ENCODE measurements at regions not wholly inside any gene's neighbourhood (a gene's known extent, or its start where the extent isn't known, plus 50 kb on each side); places are given as distances from the start of the nearest gene placed in this dataset.

- no CpG with 5 or more reads among the region's 3 CpGs for WGBS (ENCODE audit: insufficient coverage, low lambda C conversion rate)
- Histone ChIP-seq H3K36me3 (ENCODE audit: control insufficient read depth, insufficient read depth, low read length) (no peaks in the 10 kb centered on the region), H3K4me1 (ENCODE audit: control insufficient read depth, insufficient read depth, low read length) (no peaks in the 10 kb centered on the region), H3K27me3 (ENCODE audit: control insufficient read depth, insufficient read depth, low read length) (no peaks in the 10 kb centered on the region), H3K4me3 (ENCODE audit: low read length) (no peak overlapping the region), H3K9me3 (ENCODE audit: control insufficient read depth, low read depth, low read length) (no peaks in the 10 kb centered on the region), H3K27ac (ENCODE audit: low read length) (no peak overlapping the region)
- DNase-seq, result no peak
These were observed 294.3 kb upstream of the GBE1 start for GRCh38 chr3:82055792-82056191.

GRCh38 chr3:82054849-82055248 is 293.4 kb upstream of the GBE1 start:
- H3K27me3 ChIP-seq (ENCODE audit: control insufficient read depth, insufficient read depth, low read length), result no peaks in the 10 kb centered on the region
- H3K4me1 ChIP-seq (ENCODE audit: control insufficient read depth, insufficient read depth, low read length), result no peaks in the 10 kb centered on the region
- WGBS (ENCODE audit: insufficient coverage, low lambda C conversion rate), result no CpG with 5 or more reads among the region's 1 CpG
- no peak for DNase-seq
- no peaks in the 10 kb centered on the region for H3K9me3 ChIP-seq (ENCODE audit: control insufficient read depth, low read depth, low read length)
- no peak overlapping the region for H3K4me3 ChIP-seq (ENCODE audit: low read length)
- no peak overlapping the region for H3K27ac ChIP-seq (ENCODE audit: low read length)
- no peaks in the 10 kb centered on the region for H3K36me3 ChIP-seq (ENCODE audit: control insufficient read depth, insufficient read depth, low read length)

DNA sequence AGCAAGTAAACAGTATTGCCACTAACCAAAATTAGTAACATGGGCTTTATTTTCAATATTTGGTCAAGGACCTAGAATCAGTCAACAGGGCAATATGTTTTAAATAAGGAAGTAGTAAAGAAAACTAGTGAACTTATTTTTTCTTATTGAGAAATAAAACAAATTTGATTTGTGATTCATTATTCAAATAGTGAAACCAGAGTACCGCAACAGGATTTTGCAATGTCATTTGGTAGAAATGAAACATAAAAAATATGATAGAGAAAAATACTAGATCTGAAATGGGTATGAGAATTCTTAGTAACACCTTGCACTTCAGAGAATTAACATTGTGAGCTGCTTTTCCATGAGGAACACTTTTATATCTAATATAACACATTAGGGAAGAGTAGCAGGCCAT is 291.8 kb upstream of the GBE1 start:
- 100% methylated on average over 1 of the region's 1 CpG for WGBS (ENCODE audit: insufficient coverage, low lambda C conversion rate)
- Histone ChIP-seq H3K4me1 (ENCODE audit: control insufficient read depth, insufficient read depth, low read length) (no peaks in the 10 kb centered on the region), H3K4me3 (ENCODE audit: low read length) (no peak overlapping the region), H3K27ac (ENCODE audit: low read length) (no peak overlapping the region), H3K27me3 (ENCODE audit: control insufficient read depth, insufficient read depth, low read length) (no peaks in the 10 kb centered on the region), H3K36me3 (ENCODE audit: control insufficient read depth, insufficient read depth, low read length) (no peaks in the 10 kb centered on the region), H3K9me3 (ENCODE audit: control insufficient read depth, low read depth, low read length) (no peaks in the 10 kb centered on the region)
- no peak for DNase-seq

GRCh38 chr3:82050382-82050781 is 288.9 kb upstream of the GBE1 start:
- Histone ChIP-seq H3K36me3 (ENCODE audit: control insufficient read depth, insufficient read depth, low read length) (no peaks in the 10 kb centered on the region), H3K4me3 (ENCODE audit: low read length) (no peak overlapping the region), H3K27me3 (ENCODE audit: control insufficient read depth, insufficient read depth, low read length) (no peaks in the 10 kb centered on the region), H3K9me3 (ENCODE audit: control insufficient read depth, low read depth, low read length) (no peaks in the 10 kb centered on the region), H3K4me1 (ENCODE audit: control insufficient read depth, insufficient read depth, low read length) (no peaks in the 10 kb centered on the region), H3K27ac (ENCODE audit: low read length) (no peak overlapping the region)
- no CpG with 5 or more reads among the region's 1 CpG for WGBS (ENCODE audit: insufficient coverage, low lambda C conversion rate)
- no peak for DNase-seq

- Histone ChIP-seq H3K4me1 (ENCODE audit: control insufficient read depth, insufficient read depth, low read length) (no peaks in the 10 kb centered on the region), H3K9me3 (ENCODE audit: control insufficient read depth, low read depth, low read length) (no peaks in the 10 kb centered on the region), H3K27ac (ENCODE audit: low read length) (no peak overlapping the region), H3K27me3 (ENCODE audit: control insufficient read depth, insufficient read depth, low read length) (no peaks in the 10 kb centered on the region), H3K36me3 (ENCODE audit: control insufficient read depth, insufficient read depth, low read length) (no peaks in the 10 kb centered on the region), H3K4me3 (ENCODE audit: low read length) (no peak overlapping the region)
- WGBS (ENCODE audit: insufficient coverage, low lambda C conversion rate), result 30% methylated on average over 2 of the region's 3 CpGs
- no peak for DNase-seq
These were observed 287.3 kb upstream of the GBE1 start for GRCh38 chr3:82048711-82049110.

- Histone ChIP-seq H3K4me1 (ENCODE audit: control insufficient read depth, insufficient read depth, low read length) (no peaks in the 10 kb centered on the region), H3K27ac (ENCODE audit: low read length) (no peak overlapping the region), H3K4me3 (ENCODE audit: low read length) (no peak overlapping the region), H3K27me3 (ENCODE audit: control insufficient read depth, insufficient read depth, low read length) (no peaks in the 10 kb centered on the region), H3K9me3 (ENCODE audit: control insufficient read depth, low read depth, low read length) (no peaks in the 10 kb centered on the region), H3K36me3 (ENCODE audit: control insufficient read depth, insufficient read depth, low read length) (no peaks in the 10 kb centered on the region)
- DNase-seq, result no peak
- WGBS (ENCODE audit: insufficient coverage, low lambda C conversion rate), result 17% methylated on average over 1 of the region's 4 CpGs
These were observed 283.7 kb upstream of the GBE1 start for GRCh38 chr3:82044930-82045705.

- H3K9me3 ChIP-seq (ENCODE audit: control insufficient read depth, low read depth, low read length), result no peaks in the 10 kb centered on the region
- no peak for DNase-seq
- H3K36me3 ChIP-seq (ENCODE audit: control insufficient read depth, insufficient read depth, low read length), result no peaks in the 10 kb centered on the region
- no peaks in the 10 kb centered on the region for H3K27me3 ChIP-seq (ENCODE audit: control insufficient read depth, insufficient read depth, low read length)
- WGBS (ENCODE audit: insufficient coverage, low lambda C conversion rate), result no CpG with 5 or more reads among the region's 1 CpG
- no peak overlapping the region for H3K4me3 ChIP-seq (ENCODE audit: low read length)
- H3K4me1 ChIP-seq (ENCODE audit: control insufficient read depth, insufficient read depth, low read length), result no peaks in the 10 kb centered on the region
- no peak overlapping the region for H3K27ac ChIP-seq (ENCODE audit: low read length)
These were observed 277.1 kb upstream of the GBE1 start for GRCh38 chr3:82038556-82038955.

DNA sequence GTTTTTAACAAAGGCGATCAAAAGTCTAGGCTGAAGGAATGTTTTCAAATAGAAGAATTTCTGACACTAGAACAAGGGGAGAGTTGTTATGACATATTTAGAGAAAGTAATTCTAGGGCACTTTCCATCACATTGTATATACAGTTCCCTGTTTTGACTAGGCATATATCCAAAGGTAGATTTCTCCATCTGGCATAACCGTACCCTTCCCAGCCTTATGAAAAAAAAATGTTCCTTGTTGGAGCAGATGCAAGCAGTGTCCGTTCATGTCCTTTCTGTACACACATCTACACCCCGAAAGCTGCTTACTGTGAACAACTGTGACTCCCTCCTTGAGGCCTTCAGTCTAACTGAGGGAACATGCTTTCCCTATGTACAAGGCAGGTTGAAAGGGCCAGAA is 271.7 kb upstream of the GBE1 start:
- no peak for DNase-seq
- H3K4me1 ChIP-seq (ENCODE audit: control insufficient read depth, insufficient read depth, low read length), result no peaks in the 10 kb centered on the region
- no peaks in the 10 kb centered on the region for H3K27me3 ChIP-seq (ENCODE audit: control insufficient read depth, insufficient read depth, low read length)
- no peaks in the 10 kb centered on the region for H3K36me3 ChIP-seq (ENCODE audit: control insufficient read depth, insufficient read depth, low read length)
- WGBS (ENCODE audit: insufficient coverage, low lambda C conversion rate), result 100% methylated on average over 1 of the region's 4 CpGs
- no peak overlapping the region for H3K4me3 ChIP-seq (ENCODE audit: low read length)
- H3K9me3 ChIP-seq (ENCODE audit: control insufficient read depth, low read depth, low read length), result no peaks in the 10 kb centered on the region
- H3K27ac ChIP-seq (ENCODE audit: low read length), result no peak overlapping the region

- DNase-seq, result no peak
- no peak overlapping the region for H3K4me3 ChIP-seq (ENCODE audit: low read length)
- no peaks in the 10 kb centered on the region for H3K27me3 ChIP-seq (ENCODE audit: control insufficient read depth, insufficient read depth, low read length)
- H3K9me3 ChIP-seq (ENCODE audit: control insufficient read depth, low read depth, low read length), result no peaks in the 10 kb centered on the region
- no peak overlapping the region for H3K27ac ChIP-seq (ENCODE audit: low read length)
- H3K36me3 ChIP-seq (ENCODE audit: control insufficient read depth, insufficient read depth, low read length), result no peaks in the 10 kb centered on the region
- no peaks in the 10 kb centered on the region for H3K4me1 ChIP-seq (ENCODE audit: control insufficient read depth, insufficient read depth, low read length)
These were observed 270.2 kb upstream of the GBE1 start for GRCh38 chr3:82031596-82031995.

GRCh38 chr3:82030916-82031315 is 269.5 kb upstream of the GBE1 start:
- DNase-seq, result no peak
- Histone ChIP-seq H3K4me1 (ENCODE audit: control insufficient read depth, insufficient read depth, low read length) (no peaks in the 10 kb centered on the region), H3K4me3 (ENCODE audit: low read length) (no peak overlapping the region), H3K27ac (ENCODE audit: low read length) (no peak overlapping the region), H3K36me3 (ENCODE audit: control insufficient read depth, insufficient read depth, low read length) (no peaks in the 10 kb centered on the region), H3K27me3 (ENCODE audit: control insufficient read depth, insufficient read depth, low read length) (no peaks in the 10 kb centered on the region), H3K9me3 (ENCODE audit: control insufficient read depth, low read depth, low read length) (no peaks in the 10 kb centered on the region)
- WGBS (ENCODE audit: insufficient coverage, low lambda C conversion rate), result 77% methylated on average over 4 of the region's 5 CpGs

- H3K27ac ChIP-seq (ENCODE audit: low read length), result no peak overlapping the region
- no peaks in the 10 kb centered on the region for H3K27me3 ChIP-seq (ENCODE audit: control insufficient read depth, insufficient read depth, low read length)
- DNase-seq, result no peak
- H3K36me3 ChIP-seq (ENCODE audit: control insufficient read depth, insufficient read depth, low read length), result no peaks in the 10 kb centered on the region
- H3K9me3 ChIP-seq (ENCODE audit: control insufficient read depth, low read depth, low read length), result no peaks in the 10 kb centered on the region
- no peaks in the 10 kb centered on the region for H3K4me1 ChIP-seq (ENCODE audit: control insufficient read depth, insufficient read depth, low read length)
- no peak overlapping the region for H3K4me3 ChIP-seq (ENCODE audit: low read length)
- 100% methylated on average over 3 of the region's 3 CpGs for WGBS (ENCODE audit: insufficient coverage, low lambda C conversion rate)
These were observed 261.4 kb upstream of the GBE1 start for GRCh38 chr3:82022836-82023235.

Measured in large intestine (tissue), 3 donors.